Iris pigment epithelial cell (primary cell): ENCODE measurements at regions not wholly inside any gene's neighbourhood (a gene's known extent, or its start where the extent isn't known, plus 50 kb on each side); places are given as distances from the start of the nearest gene placed in this dataset.
"Not testable (repeated sequence)": the region's sequence is repeated elsewhere in the genome, so short reads cannot be mapped to it uniquely, and the experiment has no call there.

Experiments
- DNase-seq: peaks from one replicate; pipeline ENCODE4 v3.0.0-alpha.2; 2011; ENCODE audit warnings: low read depth

- DNase-seq: no peak
Measured at GRCh38 chr1:18561967-18562366, 68.7 kb upstream of the PAX7 start.

DNA sequence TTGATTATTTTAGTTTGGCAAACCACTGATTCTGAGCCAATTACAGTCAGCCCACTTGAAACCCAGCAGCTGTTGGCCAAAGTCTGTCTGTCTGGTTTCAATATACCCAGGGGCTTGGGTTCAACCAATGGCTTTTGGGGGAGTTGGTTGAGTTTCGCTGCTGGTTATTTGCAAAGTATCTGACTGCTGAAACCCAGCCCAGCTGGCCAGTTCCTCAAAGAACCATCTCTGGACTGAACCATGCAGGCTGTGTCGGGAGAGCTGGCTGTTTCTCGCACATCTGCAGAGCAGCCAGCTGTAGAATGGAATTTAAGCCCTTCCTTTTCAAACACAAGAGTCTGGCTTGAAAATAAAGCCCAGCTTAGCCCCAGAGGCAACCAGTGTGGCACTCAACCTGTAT, 66.0 kb upstream of the PAX7 start:
- DNase-seq: no peak

DNA sequence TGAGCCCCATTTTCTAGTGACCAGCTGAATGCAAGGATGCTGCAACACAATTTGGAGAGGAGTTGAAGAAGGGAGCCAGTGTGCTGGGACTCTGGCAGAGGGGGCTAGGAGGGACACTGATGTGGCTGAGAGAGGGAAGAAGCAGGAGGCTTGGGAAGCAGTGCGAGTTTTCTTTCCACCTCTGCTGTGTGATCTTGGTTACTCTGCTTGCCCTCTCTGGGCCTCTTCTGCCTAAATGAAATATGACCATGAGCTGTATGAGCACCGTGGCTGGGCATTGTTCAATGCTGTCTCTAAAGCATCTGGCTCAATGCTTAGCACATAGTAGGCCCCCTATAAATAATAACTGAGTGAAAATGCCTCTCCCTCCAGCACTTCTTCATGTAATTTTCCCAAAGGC, 65.3 kb upstream of the PAX7 start:
- no peak for DNase-seq

DNA sequence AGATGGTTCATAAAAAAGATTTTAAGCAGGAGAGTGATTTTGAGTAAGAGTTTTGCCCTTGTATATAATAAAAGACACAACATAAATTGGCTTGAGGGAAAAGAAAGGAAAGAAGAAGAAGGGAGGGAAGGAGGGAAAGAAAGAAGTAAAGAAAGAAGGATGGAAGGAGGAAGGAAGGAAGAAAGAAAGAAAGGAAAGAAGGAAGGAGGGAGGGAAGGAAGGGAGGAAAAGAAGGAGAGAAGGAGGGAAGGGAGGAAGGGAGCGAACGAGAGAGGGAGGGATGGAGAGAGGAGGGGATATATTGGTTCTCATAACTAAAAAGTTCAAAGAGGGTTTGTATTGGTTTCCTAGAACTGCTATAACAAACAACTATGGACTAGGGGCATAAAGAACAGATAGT, 62.2 kb upstream of the PAX7 start:
- no peak for DNase-seq

DNA sequence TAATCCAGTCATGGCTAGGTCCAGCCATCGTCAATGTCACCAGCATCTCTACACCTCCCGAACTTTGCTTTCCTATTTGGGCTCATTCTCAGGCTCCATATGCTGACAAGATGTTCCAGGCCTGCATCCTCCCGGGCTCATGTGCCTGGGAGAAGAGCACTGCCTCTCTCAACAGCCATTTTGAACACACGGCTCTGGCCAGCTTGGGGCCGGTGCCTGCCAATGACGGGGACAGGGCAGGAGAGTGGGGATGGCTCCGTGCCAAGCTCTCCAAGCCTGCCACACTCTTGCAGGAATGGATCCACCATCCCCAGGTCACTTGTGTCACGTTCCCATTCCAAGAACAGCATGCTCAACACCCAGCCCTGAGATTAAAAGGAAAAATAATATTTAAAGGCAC, 61.4 kb upstream of the PAX7 start:
- DNase-seq: no peak

DNA sequence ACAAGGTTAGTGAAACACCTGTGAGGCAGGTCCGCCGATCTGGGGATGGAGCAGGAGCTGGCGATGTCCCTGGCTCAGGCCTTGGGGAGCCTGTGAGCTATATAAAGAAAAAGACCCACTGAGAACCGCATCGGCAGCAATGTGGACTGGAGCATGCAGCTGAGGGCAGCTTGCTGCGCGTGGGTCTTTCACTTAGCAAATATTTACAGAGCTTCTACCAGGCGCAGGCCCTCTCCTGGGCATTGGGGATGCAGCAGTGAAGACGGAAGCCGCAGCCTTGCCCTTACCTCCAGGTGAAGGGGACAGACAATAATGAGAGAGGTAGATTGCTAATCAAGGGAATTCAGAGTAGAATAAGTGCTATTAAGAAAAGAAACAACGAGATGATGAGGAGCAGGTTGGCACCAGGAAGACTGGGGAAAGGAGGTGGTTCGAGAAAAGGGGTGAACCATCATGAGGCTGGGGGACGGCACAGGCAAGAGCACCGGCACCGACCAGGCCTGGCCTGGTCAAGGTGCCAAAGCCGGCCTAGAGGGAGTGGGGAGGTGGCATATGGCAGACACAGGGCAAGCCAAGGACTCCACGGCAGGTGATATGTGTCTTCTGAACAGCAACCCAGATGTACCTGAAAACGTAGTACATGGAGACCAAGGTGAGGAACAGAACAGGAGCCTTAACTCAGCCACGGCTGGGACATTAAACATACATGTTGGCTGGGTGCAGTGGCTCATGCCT, 60.7 kb upstream of the PAX7 start:
- no peak for DNase-seq

GRCh38 chr1:18571275-18571674, 59.4 kb upstream of the PAX7 start:
- DNase-seq: no peak

DNA sequence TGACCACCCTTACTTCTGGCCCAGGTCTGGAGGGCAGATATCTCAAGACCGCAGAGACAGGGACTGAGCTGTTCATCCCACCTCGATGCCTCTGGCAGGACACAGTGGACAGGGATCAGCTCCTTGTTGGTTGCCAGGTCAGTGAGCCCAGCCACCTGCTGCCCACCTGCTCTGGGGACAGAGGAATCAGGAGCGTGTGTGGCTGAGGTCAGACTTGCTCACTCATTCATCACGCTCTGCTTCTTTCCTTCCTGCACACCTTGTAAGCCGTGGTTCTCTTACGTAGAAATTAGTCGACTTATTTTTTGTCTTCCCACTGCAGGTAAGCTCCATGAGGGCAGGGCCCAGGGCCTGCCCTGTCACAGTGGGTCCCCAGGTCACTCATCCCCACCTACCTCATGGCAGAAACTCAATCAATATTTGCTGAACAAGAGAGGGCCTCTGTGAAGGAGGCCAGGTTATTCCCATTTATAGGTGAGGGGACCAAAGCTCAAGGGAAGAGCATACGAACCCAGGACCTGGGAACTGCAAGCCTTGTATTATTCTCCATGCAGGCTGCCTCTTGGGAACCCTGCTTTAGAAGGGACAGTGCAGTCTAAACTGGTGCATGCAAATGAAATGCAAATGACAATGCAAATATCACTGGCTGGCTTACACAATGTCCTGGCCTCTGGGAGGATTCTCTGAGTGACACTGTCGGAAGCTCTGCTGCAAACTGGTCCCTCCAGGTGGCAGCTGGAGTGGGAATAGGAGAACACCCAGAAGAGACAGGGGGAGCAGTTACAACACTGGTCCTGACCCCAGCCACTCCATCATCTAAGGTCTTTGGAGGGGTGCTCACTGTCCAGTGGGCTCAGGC, 58.4 kb upstream of the PAX7 start:
- DNase-seq: no peak

DNA sequence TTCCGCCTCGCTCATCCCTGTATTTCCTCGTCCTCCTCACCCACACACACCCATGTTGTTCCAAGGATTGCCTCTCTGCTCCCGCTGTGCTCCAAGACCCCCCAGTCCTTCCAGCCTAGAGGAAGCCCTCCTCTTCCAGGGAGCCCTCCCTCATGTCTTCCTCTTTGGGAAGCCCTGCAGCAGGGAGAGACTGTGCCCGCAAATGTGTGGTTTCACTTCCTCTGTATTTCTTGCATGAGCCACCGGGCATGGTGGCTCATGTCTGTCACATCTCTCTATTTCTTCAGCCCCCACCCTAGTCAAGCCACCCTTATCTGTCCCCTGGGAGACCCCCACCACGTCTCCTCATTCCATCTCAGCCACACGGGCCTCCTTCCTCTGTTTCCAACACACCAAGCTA, 57.5 kb upstream of the PAX7 start:
- no peak for DNase-seq

DNA sequence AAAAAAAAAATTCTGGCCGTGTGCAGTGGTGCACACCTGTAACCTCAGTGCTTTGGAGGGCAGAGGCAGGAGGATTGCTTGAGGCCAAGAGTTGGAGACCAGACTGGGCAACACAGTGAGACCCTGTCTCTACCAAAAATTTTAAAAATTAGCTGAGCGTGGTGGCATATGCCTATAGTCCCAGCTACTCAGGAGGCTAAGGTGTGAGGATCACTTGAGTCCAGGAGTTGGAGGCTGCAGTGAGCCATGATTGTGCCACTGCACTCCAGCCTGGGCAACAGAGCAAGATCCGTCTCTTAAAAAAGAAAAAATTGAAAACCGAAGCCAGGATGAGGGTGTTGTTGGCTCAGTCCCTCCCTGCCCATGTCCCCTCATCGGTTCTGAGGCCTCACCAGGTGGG, 55.9 kb upstream of the PAX7 start:
- DNase-seq: no peak

GRCh38 chr1:18575620-18576019, 55.0 kb upstream of the PAX7 start:
- DNase-seq: peak; percentile 17

GRCh38 chr1:18578271-18578670, 52.4 kb upstream of the PAX7 start:
- no peak for DNase-seq

DNA sequence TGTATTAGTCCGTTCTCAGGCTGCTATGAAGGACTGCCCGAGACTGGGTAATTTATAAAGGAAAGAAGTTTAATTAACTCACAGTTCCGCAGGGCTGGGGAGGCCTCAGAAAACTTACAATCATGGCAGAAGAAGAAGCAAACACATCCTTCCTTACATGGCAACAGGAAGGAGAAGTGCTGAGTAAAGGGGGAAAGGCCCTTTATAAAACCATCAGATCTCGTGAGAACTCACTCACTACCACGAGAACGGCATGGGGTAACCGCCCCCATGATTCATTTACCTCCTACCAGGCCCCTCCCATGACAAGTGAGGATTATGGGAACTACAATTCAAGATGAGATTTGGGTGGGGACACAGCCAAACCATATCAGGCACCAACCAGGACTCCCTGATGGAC, 51.4 kb upstream of the PAX7 start:
- DNase-seq: not testable (repeated sequence)

- DNase-seq: no peak
Measured at GRCh38 chr1:18580047-18580446, 50.6 kb upstream of the PAX7 start.

DNA sequence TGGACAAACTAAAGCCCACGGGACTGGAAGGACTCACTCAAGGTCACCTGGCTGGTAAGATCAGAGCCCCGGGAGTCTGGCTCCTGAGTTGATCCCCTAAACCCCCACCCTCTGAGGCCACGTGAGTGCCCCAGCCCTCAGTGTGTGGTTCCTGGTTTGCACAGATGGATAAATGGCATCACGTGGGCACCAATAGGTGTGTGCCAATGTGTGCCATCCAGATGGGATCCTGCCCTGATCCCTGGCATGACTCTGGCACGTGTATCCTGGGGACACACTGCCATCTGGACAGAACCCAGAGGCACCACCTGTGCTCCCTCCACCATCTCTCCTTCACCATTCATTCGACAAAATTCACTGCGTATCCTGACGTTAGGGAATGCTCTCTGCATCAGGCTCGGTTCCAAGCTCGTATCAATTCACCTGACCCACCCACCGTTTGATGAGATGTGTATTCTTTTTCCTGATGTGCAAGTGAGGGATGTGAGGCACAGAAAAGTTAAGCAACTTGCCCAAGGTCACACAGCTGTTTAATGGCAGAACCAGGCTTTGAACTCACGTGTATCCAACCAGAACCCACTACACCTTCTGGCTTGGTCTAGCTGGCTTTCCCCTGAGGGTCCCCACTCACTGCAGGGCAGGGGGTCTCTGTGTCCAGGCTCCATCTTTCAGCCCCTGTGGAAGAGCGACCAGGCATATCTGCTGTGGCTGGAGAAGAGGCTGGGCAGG, 49.8 kb upstream of the PAX7 start:
- no peak for DNase-seq
